Cardiac muscle cell (in vitro differentiated cells and primary cell): ENCODE measurements at regions not wholly inside any gene's neighbourhood (a gene's known extent, or its start where the extent isn't known, plus 50 kb on each side); places are given as distances from the start of the nearest gene placed in this dataset.

Experiments used
- DNase-seq, 2 donors: peaks; one replicate each; pipeline versions ENCODE4 v3.0.0 to v3.0.0-alpha.2; 2010 to 2017; ENCODE audit warnings: low read depth in 1 of 2, low spot score in 1 of 2
- H3K27ac ChIP-seq: fragments of 200-600 bp; sonication (generic); 2 replicates; pipeline ENCODE4 v1.5.1; 2016
- H3K27me3 ChIP-seq: fragments of 200-600 bp; sonication (generic); 2 replicates; pipeline ENCODE4 v1.6.0; 2016; ENCODE audit warnings: control low read depth
- H3K36me3 ChIP-seq: fragments of 200-600 bp; sonication (generic); 2 replicates; pipeline ENCODE4 v1.5.1; 2016; ENCODE audit warnings: control low read depth
- H3K4me1 ChIP-seq: fragments of 200-600 bp; sonication (generic); 2 replicates; pipeline ENCODE4 v1.8.1; 2017; ENCODE audit warnings: low read depth, mild to moderate bottlenecking, mixed run types
- H3K4me3 ChIP-seq: fragments of 200-600 bp; sonication (generic); 2 replicates; pipeline ENCODE4 v1.5.1; 2016; ENCODE audit warnings: mild to moderate bottlenecking
- H3K9me3 ChIP-seq: fragments of 200-600 bp; sonication (generic); 2 replicates; pipeline ENCODE4 v1.5.1; 2017; ENCODE audit warnings: low read depth, mild to moderate bottlenecking, control low read depth
- TF ChIP-seq, protein P1 (sequence below): IDR thresholded peaks from 2 replicates; pipeline ENCODE4 v1.5.1; 2012; ENCODE audit warnings: low read depth, mild to moderate bottlenecking, low read length

DNA sequence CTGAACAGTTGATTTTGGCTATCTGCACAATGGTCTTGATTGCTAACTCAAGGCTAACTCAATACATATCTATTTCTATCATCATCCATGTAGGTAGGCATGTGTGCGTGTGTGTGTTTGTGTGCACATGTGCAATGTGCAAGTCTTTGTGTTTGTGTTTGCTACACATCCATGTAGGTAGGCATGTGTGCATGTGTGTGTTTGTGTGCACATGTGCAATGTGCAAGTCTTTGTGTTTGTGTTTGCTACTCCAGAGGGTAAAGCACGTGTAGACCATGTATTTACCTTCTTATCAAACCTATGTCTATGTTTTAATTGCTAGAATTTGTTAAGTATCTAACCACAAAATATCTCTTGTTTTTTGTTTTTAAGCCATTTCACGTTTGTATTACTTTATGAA lies 962.6 kb downstream of the LRFN5 start:
- Histone ChIP-seq H3K9me3 (no peaks in the 10 kb centered on the region), H3K4me1 (no peaks in the 10 kb centered on the region), H3K27me3 (no peaks in the 10 kb centered on the region), H3K27ac (no peak overlapping the region), H3K36me3 (no peaks in the 10 kb centered on the region), H3K4me3 (no peak overlapping the region)
- no peak for DNase-seq
- TF ChIP-seq, protein P1, sequence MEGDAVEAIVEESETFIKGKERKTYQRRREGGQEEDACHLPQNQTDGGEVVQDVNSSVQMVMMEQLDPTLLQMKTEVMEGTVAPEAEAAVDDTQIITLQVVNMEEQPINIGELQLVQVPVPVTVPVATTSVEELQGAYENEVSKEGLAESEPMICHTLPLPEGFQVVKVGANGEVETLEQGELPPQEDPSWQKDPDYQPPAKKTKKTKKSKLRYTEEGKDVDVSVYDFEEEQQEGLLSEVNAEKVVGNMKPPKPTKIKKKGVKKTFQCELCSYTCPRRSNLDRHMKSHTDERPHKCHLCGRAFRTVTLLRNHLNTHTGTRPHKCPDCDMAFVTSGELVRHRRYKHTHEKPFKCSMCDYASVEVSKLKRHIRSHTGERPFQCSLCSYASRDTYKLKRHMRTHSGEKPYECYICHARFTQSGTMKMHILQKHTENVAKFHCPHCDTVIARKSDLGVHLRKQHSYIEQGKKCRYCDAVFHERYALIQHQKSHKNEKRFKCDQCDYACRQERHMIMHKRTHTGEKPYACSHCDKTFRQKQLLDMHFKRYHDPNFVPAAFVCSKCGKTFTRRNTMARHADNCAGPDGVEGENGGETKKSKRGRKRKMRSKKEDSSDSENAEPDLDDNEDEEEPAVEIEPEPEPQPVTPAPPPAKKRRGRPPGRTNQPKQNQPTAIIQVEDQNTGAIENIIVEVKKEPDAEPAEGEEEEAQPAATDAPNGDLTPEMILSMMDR, result no peak

DNA sequence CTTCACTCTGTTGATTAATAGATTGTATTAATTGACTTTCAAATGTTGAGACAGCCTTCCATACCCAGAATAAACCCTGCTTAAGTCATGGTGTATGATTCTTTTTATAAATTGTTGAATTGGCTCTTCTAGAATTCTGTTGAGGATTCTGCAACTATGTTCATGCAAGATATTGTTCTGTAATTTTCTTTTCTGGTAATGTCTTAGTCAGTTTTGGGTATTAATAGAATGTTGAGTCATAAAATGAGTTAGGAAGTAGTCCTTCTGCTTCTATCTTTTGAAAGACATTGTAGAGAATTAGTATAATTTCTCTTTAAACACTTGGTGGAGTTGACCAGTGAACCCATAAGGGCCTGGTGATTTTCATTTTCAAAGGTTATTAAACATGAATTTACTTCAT lies 958.9 kb downstream of the LRFN5 start:
- Histone ChIP-seq H3K9me3 (no peaks in the 10 kb centered on the region), H3K4me3 (no peak overlapping the region), H3K36me3 (no peaks in the 10 kb centered on the region), H3K27ac (no peak overlapping the region), H3K27me3 (no peaks in the 10 kb centered on the region), H3K4me1 (peaks cover 4% of the 10 kb centered on the region)
- TF ChIP-seq, protein P1, result no peak
- no peak for DNase-seq

DNA sequence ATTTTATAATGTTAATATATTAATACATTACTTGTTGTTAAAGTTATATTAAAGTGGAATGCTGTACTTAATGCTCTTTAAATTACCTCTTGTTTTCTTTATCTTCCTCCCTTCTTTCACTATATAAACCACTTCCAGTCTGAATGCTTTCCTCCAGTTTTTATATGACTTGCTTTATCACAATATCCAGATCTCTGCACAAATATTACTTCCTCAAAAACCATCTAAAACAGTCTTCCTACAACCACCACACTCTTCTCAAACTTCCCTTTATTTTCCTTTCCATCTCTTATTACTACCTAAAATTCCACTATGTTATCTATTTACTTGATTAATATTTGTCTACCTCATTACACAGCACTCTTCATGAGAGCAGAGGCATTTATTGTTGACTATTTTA lies 956.6 kb downstream of the LRFN5 start:
- Histone ChIP-seq H3K36me3 (no peaks in the 10 kb centered on the region), H3K27ac (no peak overlapping the region)
- no peak for DNase-seq

DNA sequence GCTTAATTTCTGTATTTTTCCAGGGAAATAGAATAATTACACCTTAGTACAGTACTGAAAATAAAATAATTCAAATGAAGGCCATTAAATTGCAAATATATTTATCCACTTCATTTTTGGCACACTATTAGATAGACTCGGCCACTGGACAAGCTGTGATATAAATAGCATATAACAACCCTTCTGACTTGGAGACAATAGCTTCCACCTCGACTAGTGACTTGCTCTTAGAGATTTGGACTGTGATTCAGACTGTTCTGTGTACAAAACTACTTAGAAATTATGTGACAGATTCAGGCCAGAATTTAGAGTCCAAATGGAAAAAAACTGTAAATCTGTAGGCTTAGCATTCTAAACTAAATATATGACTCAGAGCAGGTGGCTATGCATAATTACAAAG lies 949.9 kb downstream of the LRFN5 start:
- Histone ChIP-seq H3K36me3 (no peaks in the 10 kb centered on the region), H3K9me3 (no peaks in the 10 kb centered on the region), H3K4me3 (no peak overlapping the region), H3K27ac (no peak overlapping the region), H3K27me3 (no peaks in the 10 kb centered on the region), H3K4me1 (peaks cover 4% of the 10 kb centered on the region)
- peak in 1 of 2 donors; percentile 4 for DNase-seq
- TF ChIP-seq, protein P1, result no peak

More for the DNA sequence above, 956.6 kb downstream of the LRFN5 start:
- H3K27me3 ChIP-seq, result no peaks in the 10 kb centered on the region
- H3K4me3 ChIP-seq, result no peak overlapping the region
- TF ChIP-seq, protein P1, result no peak
- peaks cover 4% of the 10 kb centered on the region for H3K4me1 ChIP-seq
- H3K9me3 ChIP-seq, result no peaks in the 10 kb centered on the region

DNA sequence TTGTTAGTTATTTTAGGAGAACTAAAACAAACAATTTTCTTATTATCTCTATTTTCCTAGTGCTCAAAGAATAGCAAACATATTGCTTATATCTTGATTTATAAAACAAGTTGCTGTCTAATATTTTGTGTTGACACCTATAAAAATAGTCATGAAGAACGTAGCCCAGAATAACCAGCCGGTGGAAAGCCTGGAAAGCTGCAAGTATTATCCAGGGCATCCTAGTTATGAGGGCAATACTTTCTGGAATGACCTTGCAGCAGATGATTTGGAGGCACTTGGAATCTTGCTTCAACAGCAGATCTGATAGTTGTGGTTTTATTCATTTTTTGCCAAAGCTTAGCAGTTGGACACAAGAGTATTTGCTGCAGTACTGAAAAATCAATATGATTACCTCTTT lies 948.7 kb downstream of the LRFN5 start:
- no peaks in the 10 kb centered on the region for H3K27me3 ChIP-seq
- TF ChIP-seq, protein P1, result no peak

DNA sequence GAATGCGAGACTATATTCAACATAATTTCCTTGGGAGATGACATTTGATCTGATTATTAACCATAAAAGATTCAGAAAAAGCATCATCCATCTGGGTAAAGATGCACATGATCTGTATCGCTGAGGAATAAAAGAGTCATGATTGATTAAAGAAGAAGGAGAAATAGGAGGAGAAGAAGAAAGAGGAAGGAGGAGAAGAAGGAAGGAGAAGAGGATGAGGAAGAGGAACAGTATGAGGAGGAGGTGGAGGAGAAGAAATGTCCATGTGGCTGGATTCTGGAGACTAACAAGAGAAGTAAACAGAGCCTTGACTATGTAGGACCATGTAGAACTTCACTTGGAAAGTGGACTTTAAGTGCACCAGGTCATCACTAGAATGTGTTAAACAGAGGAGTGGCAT lies 947.4 kb downstream of the LRFN5 start:
- Histone ChIP-seq H3K4me1 (peaks cover 9% of the 10 kb centered on the region), H3K4me3 (no peak overlapping the region), H3K27ac (no peak overlapping the region), H3K27me3 (no peaks in the 10 kb centered on the region), H3K36me3 (no peaks in the 10 kb centered on the region), H3K9me3 (no peaks in the 10 kb centered on the region)
- TF ChIP-seq, protein P1, result no peak
- DNase-seq, result no peak

More for the DNA sequence above, 948.7 kb downstream of the LRFN5 start:
- H3K4me3 ChIP-seq, result no peak overlapping the region
- H3K27ac ChIP-seq, result no peak overlapping the region
- peak in 1 of 2 donors; percentile 4 for DNase-seq
- H3K4me1 ChIP-seq, result peaks cover 5% of the 10 kb centered on the region
- H3K9me3 ChIP-seq, result no peaks in the 10 kb centered on the region
- H3K36me3 ChIP-seq, result no peaks in the 10 kb centered on the region
